HCT116 (cell line): ENCODE measurements at regions not wholly inside any gene's neighbourhood (a gene's known extent, or its start where the extent isn't known, plus 50 kb on each side); places are given as distances from the start of the nearest gene placed in this dataset.

Experiments
- ATAC-seq: fragments of 200-7000 bp; cut with Tn5 transposase; 2 replicates; pipeline ENCODE4 v1.9.1; 2020; ENCODE audit warnings: mild to moderate bottlenecking, moderate library complexity
- BruUV-seq: library from RNA; stranded (reverse); fragments of 400-500 nt; replicated peaks from 2 replicates; lab custom pipeline; 2021; lab: Mats Ljungman, UMichigan
- CTCF ChIA-PET: fragments of 300-600 bp; sonication (Branson Sonifier 250); formaldehyde crosslinking; loops from one replicate; lab custom pipeline; 2021; ENCODE audit warnings: antibody characterized with exemption; lab: Charles Lee
- POLR2A ChIA-PET: fragments of 300-600, 350-600 bp; sonication (Branson Sonifier 250); formaldehyde crosslinking; loops from one replicate; lab custom pipeline; 2021; ENCODE audit warnings: antibody characterized with exemption; lab: Charles Lee
- RAD21 ChIA-PET, 2 experiments: fragments of 300-600 bp; sonication (Branson Sonifier 250); formaldehyde crosslinking; loops; one replicate each; lab custom pipeline; 2023; ENCODE audit warnings: low total read pairs in 2 of 2; ENCODE audit not compliant: uncharacterized antibody in 2 of 2, unreplicated experiment in 2 of 2, low non-redundant PET in 1 of 2; lab: Charles Lee
- DNase-seq: peaks from one replicate; pipeline ENCODE4 v3.0.0-alpha.2; 2010; ENCODE audit warnings: low read depth, low spot score
- H2AFZ ChIP-seq: fragments of 200-600 bp; shearing (Covaris generic), sonication (generic); 2 replicates; pipeline ENCODE4 v1.6.1; 2017; ENCODE audit warnings: low read depth, mixed run types, mixed read lengths, antibody characterized with exemption, low read length; ENCODE audit not compliant: poor library complexity, severe bottlenecking
- H3K27ac ChIP-seq: 2 replicates; pipeline ENCODE4 v1.5.1; 2012; ENCODE audit warnings: low read depth, low read length
- H3K27me3 ChIP-seq: fragments of 200-600 bp; sonication (generic); 2 replicates; pipeline ENCODE4 v1.6.1; 2016; ENCODE audit warnings: mixed run types, low read length, mixed read lengths; ENCODE audit not compliant: insufficient read depth
- H3K36me3 ChIP-seq, 2 experiments: fragments of 200-500 bp in 1 of 2; fragments of 200-600 bp in 1 of 2; sonication (Bioruptor generic) in 1 of 2; sonication (generic) in 1 of 2; 2 replicates each; pipeline versions ENCODE4 v1.5.1 to v1.6.1; 2014 to 2016; ENCODE audit warnings: low read length in 2 of 2, inconsistent platforms in 1 of 2, mixed read lengths in 1 of 2, mixed run types in 1 of 2; ENCODE audit not compliant: insufficient read depth in 2 of 2, control insufficient read depth in 1 of 2
- H3K4me1 ChIP-seq, 2 experiments: fragments of 200-600 bp in 1 of 2; sonication (generic) in 1 of 2; 2 replicates each; pipeline versions ENCODE4 v1.5.1 to v1.6.1; 2012 to 2017; ENCODE audit warnings: low read length in 2 of 2, inconsistent platforms in 1 of 2, mild to moderate bottlenecking in 1 of 2, mixed read lengths in 1 of 2, mixed run types in 1 of 2, moderate library complexity in 1 of 2; ENCODE audit not compliant: insufficient read depth in 2 of 2, control insufficient read depth in 1 of 2
- H3K4me2 ChIP-seq: fragments of 200-600 bp; sonication (generic); 2 replicates; pipeline ENCODE4 v1.6.1; 2017; ENCODE audit warnings: mixed run types, low read length, mixed read lengths
- H3K4me3 ChIP-seq, 2 experiments: fragments of 200-600 bp in 1 of 2; sonication (generic) in 1 of 2; replicated peaks in 1 of 2; 2 replicates each; pipeline ENCODE4 v1.5.1; 2011 to 2016; ENCODE audit warnings: low read length in 2 of 2, control low read depth in 1 of 2, low read depth in 1 of 2, mild to moderate bottlenecking in 1 of 2, mixed read lengths in 1 of 2, mixed run types in 1 of 2
- H3K79me2 ChIP-seq: fragments of 200-600 bp; sonication (generic); 2 replicates; pipeline ENCODE4 v1.6.1; 2017; ENCODE audit warnings: mild to moderate bottlenecking, mixed run types, low read length, moderate library complexity, mixed read lengths; ENCODE audit not compliant: insufficient read depth
- H3K9ac ChIP-seq: fragments of 200-600 bp; sonication (generic); 2 replicates; pipeline ENCODE4 v1.6.1; 2016; ENCODE audit warnings: low read length, mixed read lengths
- H3K9me2 ChIP-seq: fragments of 200-600 bp; sonication (generic), shearing (Covaris generic); 2 replicates; pipeline ENCODE4 v1.6.1; 2017; ENCODE audit warnings: mixed run types, mild to moderate bottlenecking, moderate library complexity; ENCODE audit not compliant: insufficient read depth
- H3K9me3 ChIP-seq, 2 experiments: fragments of 200-500 bp in 1 of 2; fragments of 200-600 bp in 1 of 2; sonication (Bioruptor generic) in 1 of 2; sonication (generic) in 1 of 2; 2 replicates each; pipeline ENCODE4 v1.6.1; 2014 to 2017; ENCODE audit warnings: low read length in 2 of 2, mixed read lengths in 2 of 2, inconsistent platforms in 1 of 2, low read depth in 1 of 2, mild to moderate bottlenecking in 1 of 2, mixed run types in 1 of 2, moderate library complexity in 1 of 2; ENCODE audit not compliant: control insufficient read depth in 1 of 2, insufficient read depth in 1 of 2
- H4K20me1 ChIP-seq: fragments of 200-600 bp; sonication (generic), shearing (Covaris generic); 2 replicates; pipeline ENCODE4 v1.6.1; 2017; ENCODE audit warnings: mixed run types, mild to moderate bottlenecking, moderate library complexity; ENCODE audit not compliant: insufficient read depth
- ATF3 ChIP-seq: IDR thresholded peaks from 2 replicates; pipeline ENCODE4 v1.6.1; 2012
- CTCF ChIP-seq, 3 experiments: fragments of 200-600 bp in 1 of 3; sonication (generic) in 1 of 3; IDR thresholded peaks in 2 of 3; conservative IDR thresholded peaks in 1 of 3; 2 replicates each; pipeline ENCODE4 v1.5.1; 2012 to 2017; ENCODE audit warnings: low read depth in 2 of 3, low read length in 2 of 3, antibody characterized with exemption in 1 of 3, borderline replicate concordance in 1 of 3, control low read depth in 1 of 3, mild to moderate bottlenecking in 1 of 3, mixed read lengths in 1 of 3, mixed run types in 1 of 3, moderate library complexity in 1 of 3; ENCODE audit not compliant: insufficient read depth in 1 of 3
- FOSL1 ChIP-seq: IDR thresholded peaks from 2 replicates; pipeline ENCODE4 v1.6.1; 2012; ENCODE audit warnings: low read depth
- JUND ChIP-seq: IDR thresholded peaks from 2 replicates; pipeline ENCODE4 v1.6.1; 2012
- MAX ChIP-seq: IDR thresholded peaks from 2 replicates; pipeline ENCODE4 v1.6.1; 2012
- POLR2A ChIP-seq: IDR thresholded peaks from 2 replicates; pipeline ENCODE4 v1.7.0; 2011; ENCODE audit warnings: borderline replicate concordance; ENCODE audit not compliant: insufficient read depth, insufficient read length; ENCODE audit errors: extremely low read depth
- POLR2AphosphoS5 ChIP-seq: IDR thresholded peaks from 2 replicates; pipeline ENCODE4 v1.6.1; 2011; ENCODE audit warnings: mild to moderate bottlenecking, low read depth, low read length, moderate library complexity
- RAD21 ChIP-seq: IDR thresholded peaks from 2 replicates; pipeline ENCODE4 v1.6.1; 2012; ENCODE audit warnings: low read depth, mild to moderate bottlenecking
- REST ChIP-seq: IDR thresholded peaks from 2 replicates; pipeline ENCODE4 v1.6.1; 2012; ENCODE audit warnings: low read depth
- SIN3A ChIP-seq: IDR thresholded peaks from 2 replicates; pipeline ENCODE4 v1.6.1; 2012; ENCODE audit warnings: low read depth
- SRF ChIP-seq: IDR thresholded peaks from 2 replicates; pipeline ENCODE4 v1.6.1; 2012; ENCODE audit warnings: low read depth
- TCF7L2 ChIP-seq: IDR thresholded peaks from 2 replicates; pipeline ENCODE4 v1.7.0; 2011; ENCODE audit warnings: borderline replicate concordance, inconsistent platforms; ENCODE audit not compliant: insufficient read depth, insufficient read length; ENCODE audit errors: extremely low read depth
- ZBTB33 ChIP-seq: IDR thresholded peaks from 2 replicates; pipeline ENCODE4 v1.6.1; 2011; ENCODE audit warnings: mild to moderate bottlenecking, low read length, moderate library complexity; ENCODE audit not compliant: insufficient replicate concordance; ENCODE audit errors: extremely low read depth
- ZNF274 ChIP-seq: fragments of 200-500 bp; sonication (Bioruptor generic); IDR thresholded peaks from 2 replicates; pipeline ENCODE4 v1.6.1; 2014; ENCODE audit warnings: mild to moderate bottlenecking, low read depth, low read length, inconsistent platforms
- intact Hi-C: fragments of 100-400 bp; cut with micrococcal nuclease; formaldehyde crosslinking; loops from 2 replicates; pipeline ENCODE4 v1.10.0; 2022

- Histone ChIP-seq H2AFZ (no peak overlapping the region), H3K36me3 (no peaks in the 10 kb centered on the region), H3K9ac (no peak overlapping the region), H3K27ac (no peak overlapping the region), H3K27me3 (no peaks in the 10 kb centered on the region), H3K79me2 (no peaks in the 10 kb centered on the region), H4K20me1 (no peaks in the 10 kb centered on the region), H3K4me3 (no peak overlapping the region), H3K4me1 (no peaks in the 10 kb centered on the region), H3K9me3 (no peaks in the 10 kb centered on the region), H3K9me2 (no peaks in the 10 kb centered on the region), H3K4me2 (no peak overlapping the region)
- BruUV-seq = no TSS peak
- TF ChIP-seq POLR2AphosphoS5 (no peak), FOSL1 (no peak), ZBTB33 (no peak), SRF (no peak), POLR2A (no peak), CTCF (IDR thresholded peaks at IDR 0.05 in 2 of 3, conservative IDR thresholded peaks at IDR 0.05 in 1 of 3; ENCODE audit: borderline replicate concordance in 1 of 3, insufficient read depth in 1 of 3, low read depth in 2 of 3, low read length in 2 of 3) (no peak), RAD21 (no peak), ATF3 (no peak), REST (no peak), SIN3A (no peak), ZNF274 (no peak), MAX (no peak), JUND (no peak), TCF7L2 (no peak)
- DNase-seq = no peak
- no peak for ATAC-seq
- intact Hi-C loops = no loop called here
- ChIA-PET CTCF (no interaction called here), RAD21 (no interaction called here), POLR2A (no interaction called here)
Measured at GRCh38 chrX:134163836-134164235, 73.1 kb upstream of the CCDC160 start.
